GM21360 (cell line): ENCODE measurements at regions not wholly inside any gene's neighbourhood (a gene's known extent, or its start where the extent isn't known, plus 50 kb on each side); places are given as distances from the start of the nearest gene placed in this dataset.

Experiments used
- ATAC-seq: cut with Tn5 transposase; IDR thresholded peaks from one replicate; pipeline ENCODE4 v1.9.1; 2021; ENCODE audit warnings: mild to moderate bottlenecking, moderate library complexity; ENCODE audit not compliant: unreplicated experiment

DNA sequence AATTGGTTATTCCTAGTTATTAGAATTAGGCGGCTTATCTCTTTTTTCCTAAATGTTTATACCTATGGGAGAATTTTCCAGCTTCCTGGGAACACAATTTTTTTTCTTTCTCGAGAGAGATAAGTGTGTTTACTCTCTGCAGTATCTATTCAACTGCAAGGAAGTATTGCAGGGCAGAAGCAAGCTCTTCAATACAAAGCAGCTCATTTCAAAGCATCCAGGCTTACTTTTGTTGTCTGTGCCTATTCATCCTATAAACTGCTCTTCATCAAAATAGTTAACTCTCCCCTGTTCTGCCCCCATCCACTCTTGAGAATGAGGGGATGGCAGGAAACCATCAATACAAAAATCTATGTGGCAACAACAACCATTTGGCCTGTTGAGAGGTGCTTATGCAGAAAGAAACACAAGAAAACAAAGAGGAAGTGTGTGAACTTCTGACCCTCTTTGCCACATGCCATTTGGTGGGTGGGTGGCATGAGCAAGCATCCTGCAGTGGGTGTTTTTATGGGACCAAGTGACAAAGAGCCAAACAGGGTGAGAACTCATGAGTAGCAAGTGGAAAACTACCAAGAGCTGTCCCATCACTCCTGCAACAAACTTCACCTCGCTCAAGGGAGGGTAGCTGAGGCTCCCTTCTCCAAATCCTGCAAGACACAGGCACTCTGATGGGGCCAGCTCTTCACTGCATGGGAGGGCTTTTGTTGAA is 50.6 kb upstream of the MRPS6 start:
- ATAC-seq = no peak

DNA sequence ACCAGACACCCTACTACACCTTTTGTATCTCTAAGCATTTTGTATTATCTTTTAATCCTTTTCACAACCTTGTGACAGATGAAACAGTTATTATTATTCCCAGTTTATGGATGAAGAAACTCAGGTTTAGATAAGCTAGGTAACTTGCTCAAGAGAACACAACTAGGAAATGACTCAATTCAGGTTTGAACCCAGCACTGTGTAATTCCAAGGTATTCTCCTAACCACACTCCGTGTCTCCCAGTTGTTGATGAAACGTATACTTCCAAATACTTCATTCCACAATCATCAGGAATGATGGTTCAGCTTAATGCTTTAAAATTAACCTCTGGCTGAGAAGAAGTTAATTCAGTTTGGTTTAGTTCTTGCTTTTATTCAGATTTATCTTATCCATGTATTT is 51.7 kb upstream of the MRPS6 start:
- no peak for ATAC-seq

DNA sequence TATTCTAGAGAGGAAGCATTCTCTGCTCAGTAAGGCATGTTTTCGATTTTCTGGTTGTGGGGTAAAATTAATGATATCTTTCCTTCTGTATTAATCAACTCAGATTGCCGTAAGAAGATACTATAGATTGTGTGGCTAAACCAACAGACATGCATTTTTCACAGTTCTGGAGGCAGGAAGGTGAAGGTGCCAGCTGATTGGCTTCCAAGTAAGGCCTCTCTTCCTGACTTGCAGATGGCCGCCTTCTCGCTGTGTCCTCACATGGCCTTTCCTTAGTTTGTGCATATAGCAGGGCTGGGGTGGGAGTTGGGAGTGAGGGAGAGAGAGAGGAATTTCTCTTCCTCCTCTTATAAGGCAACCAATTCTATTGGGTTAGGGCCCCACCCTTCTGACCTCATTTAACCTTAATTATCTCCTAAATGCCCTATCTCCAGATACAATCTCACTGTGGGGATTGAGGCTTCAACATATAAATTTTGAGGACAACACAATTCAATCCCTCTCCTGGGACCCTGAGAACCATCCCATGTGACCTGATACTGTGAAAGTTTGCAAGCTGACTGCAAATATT is 52.3 kb upstream of the MRPS6 start:
- no peak for ATAC-seq

- ATAC-seq = no peak
These were observed 53.2 kb upstream of the MRPS6 start for GRCh38 chr21:34020005-34020847.

- no peak for ATAC-seq
These were observed 54.0 kb upstream of the MRPS6 start for GRCh38 chr21:34019402-34019801.

- no peak for ATAC-seq
These were observed 54.5 kb upstream of the MRPS6 start for GRCh38 chr21:34018910-34019309.

DNA sequence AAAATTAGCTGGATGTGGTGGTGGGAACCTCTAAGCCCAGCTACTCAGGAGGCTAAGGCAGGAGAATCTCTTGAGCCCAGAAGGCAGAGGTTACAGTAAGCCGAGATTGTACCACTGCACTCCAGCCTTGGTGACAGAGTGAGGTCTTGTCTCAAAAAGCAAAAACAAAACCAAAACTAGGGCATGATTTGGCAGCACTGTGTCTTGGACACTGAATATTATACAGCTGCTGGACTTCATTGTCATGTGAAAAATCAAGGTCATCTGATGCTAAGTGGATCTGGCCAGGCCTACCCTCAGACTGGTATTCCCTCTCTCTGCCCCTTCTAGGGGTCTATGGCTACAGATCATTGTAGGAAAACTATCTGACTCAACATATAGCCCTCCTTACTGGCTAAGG is 55.2 kb upstream of the MRPS6 start:
- ATAC-seq = no peak

- no peak for ATAC-seq
These were observed 56.1 kb upstream of the MRPS6 start for GRCh38 chr21:34017039-34017961.

DNA sequence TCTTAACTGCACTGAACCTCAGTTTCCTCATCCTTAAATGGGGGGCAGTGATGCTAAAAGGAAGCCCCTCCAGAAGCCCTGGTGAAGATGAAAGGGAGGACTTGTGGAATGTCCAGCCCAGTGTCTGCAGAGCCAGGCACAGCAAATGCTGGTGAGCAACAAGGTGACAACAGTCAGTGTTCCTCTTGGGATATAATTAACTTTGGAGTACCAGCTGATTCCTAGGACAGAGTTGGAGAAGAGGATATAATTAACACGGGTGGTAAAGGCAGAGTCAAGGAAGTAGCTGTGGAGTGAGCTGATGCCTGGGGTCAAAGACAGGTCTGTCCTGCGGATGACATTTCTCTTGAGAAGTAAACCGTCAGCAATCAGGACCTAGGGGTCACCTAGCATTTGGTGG is 60.7 kb upstream of the MRPS6 start:
- no peak for ATAC-seq

- no peak for ATAC-seq
These were observed 61.7 kb upstream of the MRPS6 start for GRCh38 chr21:34011660-34012059.

GRCh38 chr21:34009193-34009592 is 64.2 kb upstream of the MRPS6 start:
- ATAC-seq = no peak

DNA sequence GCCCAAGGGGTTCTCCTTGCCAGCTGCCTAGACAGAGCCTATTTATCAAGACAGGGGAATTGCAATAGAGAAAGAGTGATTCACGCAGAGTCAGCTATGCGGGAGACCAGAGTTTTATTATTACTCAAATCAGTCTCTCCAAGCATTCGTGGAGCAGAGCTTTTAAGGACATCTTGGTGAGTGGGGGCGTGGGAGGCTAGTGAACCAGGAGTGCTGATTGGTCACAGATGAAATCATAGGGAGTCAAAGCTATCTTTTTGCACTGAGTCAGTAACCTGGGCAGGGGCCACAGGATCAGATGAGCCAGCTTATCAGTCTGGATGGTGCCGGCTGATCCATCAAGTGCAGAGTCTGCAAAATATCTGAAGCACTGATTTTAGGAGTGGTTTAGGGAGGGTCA is 64.8 kb upstream of the MRPS6 start:
- ATAC-seq = no peak

DNA sequence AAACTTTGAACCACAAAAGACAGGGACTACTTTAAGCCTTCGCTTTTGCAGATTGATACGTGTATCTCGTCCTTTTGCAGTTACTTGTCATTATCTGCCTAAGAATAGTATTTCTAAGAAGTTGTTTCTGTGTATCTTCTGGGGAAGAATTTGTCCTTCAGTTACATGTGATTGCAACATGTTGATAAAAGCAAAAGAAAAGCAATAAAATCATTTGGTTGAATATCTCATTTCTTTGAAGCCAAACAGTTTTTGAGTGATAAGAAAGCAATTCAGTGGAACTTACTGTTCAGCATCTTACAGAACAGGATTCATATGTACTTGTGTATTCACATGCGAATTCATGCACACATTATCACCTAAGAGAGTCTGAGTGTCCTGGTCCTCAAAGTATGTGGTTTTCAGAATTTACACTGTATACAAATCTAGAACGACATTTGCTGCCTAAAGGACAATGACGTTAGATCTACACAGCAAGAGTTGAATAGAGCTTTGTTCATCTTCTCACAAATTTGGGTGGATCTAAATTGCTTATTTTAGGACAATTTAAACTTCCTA is 66.7 kb upstream of the MRPS6 start:
- ATAC-seq = no peak

DNA sequence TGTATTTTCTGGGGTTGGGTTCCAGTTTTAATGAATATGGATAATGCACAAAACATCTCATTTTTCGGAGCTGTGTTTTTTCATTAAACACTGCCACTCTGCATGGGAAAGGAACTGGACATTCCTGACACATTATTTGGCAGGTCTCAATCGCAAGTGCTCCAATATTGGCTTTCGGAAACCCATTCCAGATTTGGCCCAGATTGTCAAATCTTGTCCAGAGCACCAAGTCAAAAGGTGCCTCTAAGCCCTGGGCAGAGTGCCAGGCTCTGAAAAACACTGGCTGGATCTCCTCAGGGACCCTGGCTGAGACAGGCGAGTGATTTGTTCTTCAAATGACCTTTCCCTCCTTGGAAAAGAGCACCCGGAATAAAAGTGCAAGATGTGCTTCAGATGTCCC is 68.4 kb upstream of the MRPS6 start:
- ATAC-seq = no peak

GRCh38 chr21:34004013-34004938 is 69.1 kb upstream of the MRPS6 start:
- ATAC-seq = no peak

- ATAC-seq = no peak
These were observed 70.0 kb upstream of the MRPS6 start for GRCh38 chr21:34003428-34003827.

GRCh38 chr21:34000375-34000774 is 73.0 kb upstream of the MRPS6 start:
- no peak for ATAC-seq

DNA sequence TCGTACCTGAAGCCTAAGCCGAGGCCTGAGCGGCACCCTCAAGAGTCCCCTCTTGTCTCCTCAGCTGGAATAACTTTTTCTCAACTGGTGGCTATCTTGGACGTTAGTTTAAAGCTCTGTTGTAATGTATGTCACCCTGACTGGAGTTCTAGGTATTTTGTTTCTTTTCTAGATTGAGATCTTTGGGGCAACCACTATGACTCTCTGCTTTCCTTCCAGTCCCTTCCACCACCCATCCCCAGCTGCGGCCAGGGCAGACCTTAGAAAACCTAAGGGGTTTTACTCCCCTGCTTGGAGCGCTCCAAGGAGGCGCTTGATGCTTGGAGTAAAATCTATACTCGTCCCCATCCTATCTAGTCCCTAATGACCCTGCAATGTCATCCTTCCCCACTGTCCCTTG is 74.6 kb upstream of the MRPS6 start:
- ATAC-seq = no peak

DNA sequence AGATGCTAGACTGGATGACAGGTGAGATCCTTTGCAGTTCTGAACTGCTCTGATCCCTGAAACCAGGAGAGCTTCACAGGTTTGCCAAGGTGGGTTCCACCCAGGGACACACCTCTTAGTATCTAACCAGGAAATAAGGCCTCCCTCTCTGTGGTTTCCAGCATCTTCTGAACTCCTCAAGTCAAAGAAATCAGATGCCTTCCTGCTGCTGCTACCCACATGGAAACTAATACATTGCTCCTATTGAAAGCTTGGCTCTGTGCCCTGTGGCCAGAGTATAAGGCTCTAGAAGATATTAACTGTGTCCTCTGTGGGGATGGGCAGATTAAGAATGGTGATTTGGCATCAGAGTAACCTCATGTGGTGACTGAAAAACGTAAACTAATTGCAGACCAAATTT is 75.0 kb upstream of the MRPS6 start:
- no peak for ATAC-seq

DNA sequence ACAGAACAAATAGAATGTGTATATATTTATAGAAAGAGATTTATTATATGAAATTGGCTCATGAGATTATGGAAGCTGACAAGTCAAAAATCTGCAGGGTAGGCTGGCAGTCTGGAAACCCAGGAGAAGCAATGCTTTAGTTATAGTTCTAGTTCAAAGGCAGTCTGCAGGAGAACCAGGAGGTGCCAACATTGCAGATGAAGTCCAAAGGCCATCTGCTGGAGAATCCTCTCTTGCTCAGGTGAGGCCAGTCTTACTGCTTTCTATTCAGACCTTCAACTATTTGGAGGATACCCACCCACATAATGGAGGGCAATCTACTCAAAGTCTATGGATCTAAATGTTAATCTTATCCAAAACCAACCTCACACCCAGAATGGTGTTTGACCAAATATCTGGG is 75.9 kb upstream of the MRPS6 start:
- no peak for ATAC-seq
